RWPE1 (cell line): ENCODE measurements at regions not wholly inside any gene's neighbourhood (a gene's known extent, or its start where the extent isn't known, plus 50 kb on each side); places are given as distances from the start of the nearest gene placed in this dataset.

Source experiments
- CTCF ChIA-PET: fragments of 350-600 bp; sonication (Branson Sonifier 250); formaldehyde crosslinking; extraction: SDS; loops from one replicate; lab custom pipeline; 2021; lab: Yijun Ruan, JAX
- POLR2A ChIA-PET: fragments of 400-600 bp; formaldehyde crosslinking; extraction: SDS; loops from one replicate; lab custom pipeline; 2020; ENCODE audit warnings: antibody characterized with exemption; ENCODE audit not compliant: low non-redundant PET; lab: Yijun Ruan, JAX
- DNase-seq: peaks from one replicate; pipeline ENCODE4 v3.0.0; 2012; ENCODE audit warnings: low spot score
- H3K27ac ChIP-seq: fragments of 450-650 bp; 2 replicates; pipeline ENCODE4 v1.5.1; 2017
- CTCF ChIP-seq: fragments of 450-650 bp; conservative IDR thresholded peaks from 2 replicates; pipeline ENCODE4 v1.5.1; 2017; ENCODE audit warnings: low read depth, mild to moderate bottlenecking

GRCh38 chr18:34548973-34549294, 161.2 kb upstream of the DTNA start:
- POLR2A ChIA-PET = no interaction called here
- H3K27ac ChIP-seq = no peak overlapping the region
- CTCF ChIA-PET = interaction anchor here (0.6 kb wide), 1 partner anchor 81 kb away, joined by 5 read pairs; no protein-coding TSS in a partner anchor
- no peak for TF ChIP-seq CTCF
- no peak for DNase-seq

- CTCF ChIA-PET = interaction anchor here (0.6 kb wide), 1 partner anchor 81 kb away, joined by 5 read pairs; no protein-coding TSS in a partner anchor
- POLR2A ChIA-PET = no interaction called here
- no peak for TF ChIP-seq CTCF
- no peak overlapping the region for H3K27ac ChIP-seq
- DNase-seq = no peak
Observed at GRCh38 chr18:34549367-34549766, 160.7 kb upstream of the DTNA start.

GRCh38 chr18:34550156-34550555, 159.9 kb upstream of the DTNA start:
- no peak overlapping the region for H3K27ac ChIP-seq
- TF ChIP-seq CTCF = no peak
- ChIA-PET CTCF (no interaction called here), POLR2A (no interaction called here)
- no peak for DNase-seq

GRCh38 chr18:34550902-34551301, 159.2 kb upstream of the DTNA start:
- no peak for TF ChIP-seq CTCF
- no peak overlapping the region for H3K27ac ChIP-seq
- DNase-seq = no peak
- ChIA-PET POLR2A (no interaction called here), CTCF (no interaction called here)

GRCh38 chr18:34551824-34552223, 158.3 kb upstream of the DTNA start:
- POLR2A ChIA-PET = no interaction called here
- DNase-seq = no peak
- H3K27ac ChIP-seq = no peak overlapping the region
- TF ChIP-seq CTCF = no peak
- CTCF ChIA-PET = no interaction called here

- ChIA-PET POLR2A (no interaction called here), CTCF (no interaction called here)
- no peak for TF ChIP-seq CTCF
- H3K27ac ChIP-seq = no peak overlapping the region
- DNase-seq = no peak
Observed at GRCh38 chr18:34562252-34562870, 147.7 kb upstream of the DTNA start.
